ENCODE measurements at regions not wholly inside any gene's neighbourhood (a gene's known extent, or its start where the extent isn't known, plus 50 kb on each side); places are given as distances from the start of the nearest gene placed in this dataset.
"Not testable (repeated sequence)": the region's sequence is repeated elsewhere in the genome, so short reads cannot be mapped to it uniquely, and the experiment has no call there.

DNA sequence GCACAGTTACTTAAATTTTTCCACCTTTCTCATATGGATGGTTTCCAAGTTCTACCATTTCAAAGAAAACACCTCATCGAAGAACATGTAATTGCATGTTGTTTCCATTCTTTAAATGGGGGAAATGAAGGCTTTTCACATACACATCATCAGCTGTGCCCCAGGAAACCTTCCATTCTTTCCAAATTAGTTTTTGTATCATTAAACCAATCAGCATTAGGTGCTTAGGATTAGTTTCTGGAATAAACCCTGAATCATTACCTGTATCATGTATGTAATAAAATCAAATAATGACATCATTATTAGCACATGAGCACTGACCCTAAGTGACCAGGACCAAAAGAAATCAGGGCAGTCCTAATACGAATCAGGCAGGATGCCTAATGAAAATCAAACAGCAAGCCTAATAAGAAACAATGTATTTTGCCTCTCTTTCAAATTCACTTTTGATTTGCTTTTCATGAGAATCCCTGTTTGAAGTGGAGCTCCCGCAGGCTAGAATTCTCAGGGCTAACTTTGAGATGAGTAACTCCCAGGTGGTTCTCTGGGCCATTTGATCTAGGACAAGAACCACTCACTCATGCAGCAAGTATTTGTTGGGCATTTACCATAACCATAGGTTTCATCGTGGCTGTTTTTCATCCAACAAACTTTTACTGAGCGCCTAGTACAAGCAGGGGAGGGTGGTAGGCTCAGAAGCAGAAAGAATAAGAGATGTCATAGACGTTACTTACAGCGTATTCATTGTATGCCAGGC, 89.2 kb downstream of the MZT1 start:
- Histone ChIP-seq H3K36me3 (ENCODE audit: insufficient read depth, low read depth, low read length) (no peaks in the 10 kb centered on the region), H3K9me3 (ENCODE audit: insufficient read depth, low read depth, low read length) (no peaks in the 10 kb centered on the region), H3K4me1 (ENCODE audit: insufficient read depth, low read length) (peaks cover 21% of the 10 kb centered on the region), H3K9ac (ENCODE audit: low read depth, low read length) (no peak overlapping the region), H3K4me3 (ENCODE audit: low read length) (no peak overlapping the region), H3K27ac (ENCODE audit: low read length) (no peak overlapping the region), H3K27me3 (ENCODE audit: insufficient read depth, low read length) (no peaks in the 10 kb centered on the region)

DNA sequence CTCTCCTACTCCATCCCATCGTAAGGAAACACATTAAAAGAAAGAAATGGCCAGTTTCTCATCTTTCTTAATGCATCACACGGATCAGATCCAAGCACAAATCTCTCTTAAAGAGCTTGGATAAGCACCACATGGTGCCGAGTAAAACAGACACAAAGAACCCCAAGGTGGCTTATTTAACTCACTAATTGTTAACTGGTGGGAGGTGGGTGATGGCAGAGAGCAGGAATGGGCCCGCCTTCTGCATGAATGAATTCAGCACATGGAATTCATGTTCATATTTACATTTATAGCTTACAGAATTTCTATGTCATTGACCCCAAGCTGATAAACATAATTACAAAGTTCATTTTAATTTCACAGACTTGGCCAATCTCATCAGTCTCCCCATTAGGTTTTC, 89.9 kb downstream of the MZT1 start:
- Histone ChIP-seq H3K9me3 (ENCODE audit: insufficient read depth, low read depth, low read length) (no peaks in the 10 kb centered on the region), H3K9ac (ENCODE audit: low read depth, low read length) (no peak overlapping the region), H3K4me3 (ENCODE audit: low read length) (no peak overlapping the region), H3K27me3 (ENCODE audit: insufficient read depth, low read length) (no peaks in the 10 kb centered on the region), H3K36me3 (ENCODE audit: insufficient read depth, low read depth, low read length) (no peaks in the 10 kb centered on the region), H3K4me1 (ENCODE audit: insufficient read depth, low read length) (peaks cover 21% of the 10 kb centered on the region), H3K27ac (ENCODE audit: low read length) (no peak overlapping the region)

DNA sequence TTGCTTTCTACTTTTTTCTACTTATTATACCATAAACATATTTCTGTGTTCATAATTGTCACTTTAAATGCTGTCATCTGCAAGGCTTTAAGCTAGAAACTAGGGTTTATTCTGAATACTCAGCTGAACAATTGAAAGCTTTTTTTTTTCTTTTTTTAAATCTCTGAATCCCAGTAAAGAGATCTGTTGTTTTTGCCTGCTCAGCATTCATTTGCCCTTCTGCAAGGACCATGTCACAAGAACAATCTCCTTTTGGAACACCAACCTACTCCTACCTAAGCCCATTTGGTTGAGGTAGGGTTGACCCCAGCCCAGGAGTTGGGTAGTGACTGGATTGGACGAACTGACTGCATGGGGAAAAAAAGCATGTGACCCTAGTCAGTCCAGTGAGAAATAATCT, 92.6 kb downstream of the MZT1 start:
- Histone ChIP-seq H3K4me3 (ENCODE audit: low read length) (no peak overlapping the region), H3K27me3 (ENCODE audit: insufficient read depth, low read length) (no peaks in the 10 kb centered on the region), H3K36me3 (ENCODE audit: insufficient read depth, low read depth, low read length) (no peaks in the 10 kb centered on the region), H3K27ac (ENCODE audit: low read length) (no peak overlapping the region), H3K9ac (ENCODE audit: low read depth, low read length) (no peak overlapping the region), H3K9me3 (ENCODE audit: insufficient read depth, low read depth, low read length) (no peaks in the 10 kb centered on the region), H3K4me1 (ENCODE audit: insufficient read depth, low read length) (peaks cover 21% of the 10 kb centered on the region)

DNA sequence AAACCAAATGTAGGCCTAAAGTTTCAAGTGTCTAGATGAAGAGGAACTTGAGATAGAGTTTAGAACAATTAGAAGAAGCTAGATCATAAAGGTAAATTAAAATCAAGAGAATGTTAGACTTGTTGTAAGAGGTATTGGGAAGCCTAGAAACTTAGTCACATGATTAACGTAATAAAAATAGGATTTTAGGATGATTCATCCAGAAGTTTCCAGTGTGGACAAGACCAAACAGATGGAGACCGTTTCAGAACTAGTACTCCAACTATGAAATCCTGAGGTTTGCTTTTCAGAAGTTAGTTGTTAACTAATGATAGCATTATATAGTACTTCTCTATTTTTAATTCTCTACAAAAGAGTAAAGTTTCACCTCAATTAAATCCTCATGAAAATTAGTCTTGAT, 104.9 kb downstream of the MZT1 start:
- no peak overlapping the region for H3K27ac ChIP-seq (ENCODE audit: low read length)
- no peaks in the 10 kb centered on the region for H3K9me3 ChIP-seq (ENCODE audit: insufficient read depth, low read depth, low read length)
- H3K27me3 ChIP-seq (ENCODE audit: insufficient read depth, low read length), result no peaks in the 10 kb centered on the region
- no peak overlapping the region for H3K4me3 ChIP-seq (ENCODE audit: low read length)
- peaks cover 3% of the 10 kb centered on the region; the same call in 1 of the 2 replicates for H3K4me1 ChIP-seq (ENCODE audit: insufficient read depth, low read length)
- no peaks in the 10 kb centered on the region for H3K36me3 ChIP-seq (ENCODE audit: insufficient read depth, low read depth, low read length)
- no peak overlapping the region for H3K9ac ChIP-seq (ENCODE audit: low read depth, low read length)

DNA sequence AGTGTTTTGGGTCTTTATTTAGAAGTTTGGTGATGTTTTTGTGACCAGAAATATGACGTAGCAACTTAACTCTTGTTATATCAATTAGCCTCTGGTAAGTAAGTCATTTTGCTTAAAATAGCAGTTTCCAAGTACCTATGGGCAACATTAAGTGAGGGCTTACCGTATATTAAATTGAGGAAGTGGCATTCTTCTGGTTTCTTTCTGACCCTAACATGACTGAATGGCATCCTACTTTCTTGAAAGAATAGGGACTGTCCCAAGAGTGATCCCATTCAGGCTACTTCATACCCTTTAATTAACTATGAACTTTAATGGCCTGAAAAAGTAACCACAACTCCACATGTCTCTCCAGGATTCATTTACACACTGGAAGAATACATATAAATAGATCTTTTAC, 106.6 kb downstream of the MZT1 start:
- Histone ChIP-seq H3K36me3 (ENCODE audit: insufficient read depth, low read depth, low read length) (no peaks in the 10 kb centered on the region), H3K9me3 (ENCODE audit: insufficient read depth, low read depth, low read length) (no peaks in the 10 kb centered on the region), H3K27me3 (ENCODE audit: insufficient read depth, low read length) (no peaks in the 10 kb centered on the region), H3K4me3 (ENCODE audit: low read length) (no peak overlapping the region), H3K9ac (ENCODE audit: low read depth, low read length) (no peak overlapping the region), H3K4me1 (ENCODE audit: insufficient read depth, low read length) (no peaks in the 10 kb centered on the region), H3K27ac (ENCODE audit: low read length) (no peak overlapping the region)

DNA sequence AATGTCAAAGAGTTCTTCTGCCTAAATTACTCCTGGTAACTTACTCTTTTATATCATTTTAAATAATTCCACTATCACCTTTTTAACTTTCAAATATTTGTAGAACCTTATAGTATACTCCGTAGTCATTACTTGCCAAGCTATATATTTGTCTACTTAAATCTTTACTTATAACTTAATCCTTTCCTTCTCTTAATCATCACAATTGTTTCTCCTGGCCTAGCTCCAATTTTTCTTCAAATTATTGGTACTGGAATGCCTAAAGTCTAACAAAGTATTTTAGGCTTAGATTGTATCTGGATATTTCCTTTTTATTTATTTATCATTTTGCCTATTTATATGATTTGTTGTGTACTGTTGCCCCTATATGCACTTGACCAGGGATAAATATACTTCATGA, 109.5 kb downstream of the MZT1 start:
- H3K9ac ChIP-seq (ENCODE audit: low read depth, low read length), result no peak overlapping the region
- no peaks in the 10 kb centered on the region for H3K4me1 ChIP-seq (ENCODE audit: insufficient read depth, low read length)
- H3K36me3 ChIP-seq (ENCODE audit: insufficient read depth, low read depth, low read length), result no peaks in the 10 kb centered on the region
- no peaks in the 10 kb centered on the region for H3K27me3 ChIP-seq (ENCODE audit: insufficient read depth, low read length)
- no peak overlapping the region for H3K27ac ChIP-seq (ENCODE audit: low read length)
- H3K9me3 ChIP-seq (ENCODE audit: insufficient read depth, low read depth, low read length), result no peaks in the 10 kb centered on the region
- H3K4me3 ChIP-seq (ENCODE audit: low read length), result no peak overlapping the region

DNA sequence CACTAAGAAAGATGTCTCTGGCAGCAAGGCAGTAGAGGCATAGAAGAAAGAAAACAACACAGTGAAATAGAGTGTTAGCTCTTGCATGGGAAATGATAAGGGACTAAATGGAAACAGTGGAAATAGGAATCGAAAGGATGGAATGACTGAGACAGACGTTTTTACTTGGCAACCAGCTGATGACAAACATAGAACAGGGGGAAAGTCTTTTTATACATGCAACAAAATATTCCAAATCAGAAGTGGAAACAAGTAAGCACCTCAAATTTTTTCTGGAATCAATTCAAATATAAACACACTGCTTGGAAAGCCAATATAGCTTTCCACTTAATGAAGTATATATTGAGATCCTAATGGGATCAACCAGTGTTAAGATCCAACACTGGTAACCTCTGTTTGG, 110.2 kb downstream of the MZT1 start:
- Histone ChIP-seq H3K36me3 (ENCODE audit: insufficient read depth, low read depth, low read length) (no peaks in the 10 kb centered on the region), H3K9ac (ENCODE audit: low read depth, low read length) (no peak overlapping the region), H3K4me3 (ENCODE audit: low read length) (no peak overlapping the region), H3K9me3 (ENCODE audit: insufficient read depth, low read depth, low read length) (no peaks in the 10 kb centered on the region), H3K4me1 (ENCODE audit: insufficient read depth, low read length) (no peaks in the 10 kb centered on the region), H3K27ac (ENCODE audit: low read length) (no peak overlapping the region), H3K27me3 (ENCODE audit: insufficient read depth, low read length) (no peaks in the 10 kb centered on the region)

DNA sequence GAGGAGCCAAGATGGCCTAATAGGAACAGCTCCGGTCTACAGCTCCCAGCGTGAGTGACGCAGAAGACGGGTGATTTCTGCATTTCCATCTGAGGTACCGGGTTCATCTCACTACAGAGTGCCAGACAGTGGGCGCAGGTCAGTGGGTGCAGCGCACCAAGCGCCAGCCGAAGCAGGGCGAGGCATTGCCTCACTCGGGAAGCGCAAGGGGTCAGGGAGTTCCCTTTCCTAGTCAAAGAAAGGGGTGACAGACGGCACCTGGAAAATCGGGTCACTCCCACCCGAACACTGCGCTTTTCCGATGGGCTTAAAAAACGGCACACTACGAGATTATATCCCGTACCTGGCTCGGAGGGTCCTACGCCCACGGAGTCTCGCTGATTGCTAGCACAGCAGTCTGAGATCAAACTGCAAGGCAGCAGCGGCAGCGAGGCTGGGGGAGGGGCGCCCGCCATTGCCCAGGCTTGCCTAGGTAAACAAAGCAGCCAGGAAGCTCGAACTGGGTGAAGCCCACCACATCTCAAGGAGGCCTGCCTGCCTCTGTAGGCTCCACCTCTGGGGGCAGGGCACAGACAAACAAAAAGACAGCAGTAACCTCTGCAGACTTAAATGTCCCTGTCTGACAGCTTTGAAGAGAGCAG, 117.1 kb downstream of the MZT1 start:
- not testable (repeated sequence) for H3K27ac ChIP-seq (ENCODE audit: low read length); H3K36me3 ChIP-seq (ENCODE audit: insufficient read depth, low read depth, low read length); H3K9ac ChIP-seq (ENCODE audit: low read depth, low read length); H3K4me1 ChIP-seq (ENCODE audit: insufficient read depth, low read length); H3K27me3 ChIP-seq (ENCODE audit: insufficient read depth, low read length); H3K4me3 ChIP-seq (ENCODE audit: low read length); H3K9me3 ChIP-seq (ENCODE audit: insufficient read depth, low read depth, low read length)

DNA sequence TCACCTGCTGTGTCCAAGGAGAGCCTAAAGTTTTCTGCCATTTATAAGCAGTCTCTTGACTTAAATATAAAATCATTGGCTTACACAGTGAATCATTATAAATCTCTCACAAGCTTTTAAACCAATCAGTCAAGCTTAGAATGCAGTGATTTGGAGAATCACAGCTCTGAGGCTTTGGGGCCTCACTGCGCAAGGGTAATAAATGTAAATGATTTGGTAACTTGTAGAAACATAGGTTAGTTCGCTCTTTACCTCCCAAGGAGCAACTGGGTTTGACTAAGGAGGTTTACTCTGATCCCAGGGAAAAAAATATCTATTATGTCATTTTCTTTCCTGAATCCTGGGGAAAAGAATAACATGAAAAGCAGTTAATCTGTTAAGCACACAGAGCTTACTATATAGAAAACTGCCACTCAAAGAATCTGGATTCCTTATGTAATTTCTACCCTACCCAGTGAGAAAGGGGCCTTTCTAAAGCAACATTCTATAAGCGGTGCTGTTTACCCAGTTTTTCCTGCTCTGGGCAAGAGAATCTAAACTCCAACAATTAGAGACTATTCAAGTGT, 128.2 kb downstream of the MZT1 start:
- H3K27ac ChIP-seq (ENCODE audit: low read length), result no peak overlapping the region
- no peak overlapping the region for H3K9ac ChIP-seq (ENCODE audit: low read depth, low read length)
- H3K4me3 ChIP-seq (ENCODE audit: low read length), result no peak overlapping the region
- no peaks in the 10 kb centered on the region for H3K36me3 ChIP-seq (ENCODE audit: insufficient read depth, low read depth, low read length)
- H3K27me3 ChIP-seq (ENCODE audit: insufficient read depth, low read length), result no peaks in the 10 kb centered on the region
- H3K4me1 ChIP-seq (ENCODE audit: insufficient read depth, low read length), result peaks cover 4% of the 10 kb centered on the region
- no peaks in the 10 kb centered on the region for H3K9me3 ChIP-seq (ENCODE audit: insufficient read depth, low read depth, low read length)

DNA sequence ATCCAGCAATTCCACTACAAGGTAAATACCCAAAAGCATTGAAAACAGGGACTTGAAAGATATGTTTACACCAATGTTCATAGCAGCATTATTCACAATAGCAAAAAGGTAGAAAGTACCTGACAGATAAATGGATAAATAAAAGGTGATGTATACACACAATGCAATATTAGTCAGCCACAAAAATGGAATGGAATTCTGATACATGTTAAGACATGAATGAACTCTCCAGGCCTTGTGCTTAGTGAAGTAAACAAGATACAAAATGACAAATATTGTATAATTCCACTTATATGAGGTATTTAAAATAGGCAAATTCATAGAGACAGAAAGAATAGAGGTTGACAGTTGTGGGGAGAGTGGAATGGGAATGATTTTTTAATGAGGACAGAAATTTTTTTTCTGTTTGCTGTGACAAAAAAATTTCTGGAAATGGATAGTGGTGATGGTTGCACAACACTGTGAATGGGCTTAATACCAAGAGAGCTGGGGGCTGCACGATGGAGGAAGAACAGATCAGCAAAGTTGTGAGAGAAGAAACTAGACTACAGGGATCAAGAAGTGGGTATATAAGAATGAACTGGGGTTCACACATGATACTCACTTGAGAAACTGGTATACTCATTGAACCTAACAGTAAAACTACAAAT, 137.2 kb downstream of the MZT1 start:
- Histone ChIP-seq H3K9ac (ENCODE audit: low read depth, low read length) (no peak overlapping the region), H3K36me3 (ENCODE audit: insufficient read depth, low read depth, low read length) (no peaks in the 10 kb centered on the region), H3K27me3 (ENCODE audit: insufficient read depth, low read length) (no peaks in the 10 kb centered on the region), H3K27ac (ENCODE audit: low read length) (no peak overlapping the region), H3K4me1 (ENCODE audit: insufficient read depth, low read length) (no peaks in the 10 kb centered on the region), H3K4me3 (ENCODE audit: low read length) (no peak overlapping the region), H3K9me3 (ENCODE audit: insufficient read depth, low read depth, low read length) (no peaks in the 10 kb centered on the region)

DNA sequence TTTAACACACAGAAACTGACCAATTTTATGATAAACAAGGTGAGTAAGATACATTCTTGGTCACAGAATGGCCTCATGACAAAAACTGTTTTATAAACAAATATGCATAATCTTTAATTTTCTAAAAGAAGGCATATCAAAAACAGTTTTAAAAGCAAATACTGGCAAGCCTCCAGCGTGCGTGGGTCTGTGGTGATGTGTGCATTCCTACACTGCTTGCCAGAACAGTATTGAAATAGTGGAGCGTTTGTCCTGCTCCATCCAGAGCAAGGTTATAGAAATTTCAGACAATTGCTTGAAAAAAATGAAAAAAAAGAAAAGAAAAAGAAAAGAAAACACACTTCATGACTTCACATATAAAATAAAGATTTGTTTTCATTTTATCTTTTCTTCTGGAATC, 140.9 kb downstream of the MZT1 start:
- Histone ChIP-seq H3K4me3 (ENCODE audit: low read length) (no peak overlapping the region), H3K27me3 (ENCODE audit: insufficient read depth, low read length) (no peaks in the 10 kb centered on the region), H3K36me3 (ENCODE audit: insufficient read depth, low read depth, low read length) (no peaks in the 10 kb centered on the region), H3K9me3 (ENCODE audit: insufficient read depth, low read depth, low read length) (no peaks in the 10 kb centered on the region), H3K9ac (ENCODE audit: low read depth, low read length) (no peak overlapping the region), H3K4me1 (ENCODE audit: insufficient read depth, low read length) (no peaks in the 10 kb centered on the region), H3K27ac (ENCODE audit: low read length) (no peak overlapping the region)

DNA sequence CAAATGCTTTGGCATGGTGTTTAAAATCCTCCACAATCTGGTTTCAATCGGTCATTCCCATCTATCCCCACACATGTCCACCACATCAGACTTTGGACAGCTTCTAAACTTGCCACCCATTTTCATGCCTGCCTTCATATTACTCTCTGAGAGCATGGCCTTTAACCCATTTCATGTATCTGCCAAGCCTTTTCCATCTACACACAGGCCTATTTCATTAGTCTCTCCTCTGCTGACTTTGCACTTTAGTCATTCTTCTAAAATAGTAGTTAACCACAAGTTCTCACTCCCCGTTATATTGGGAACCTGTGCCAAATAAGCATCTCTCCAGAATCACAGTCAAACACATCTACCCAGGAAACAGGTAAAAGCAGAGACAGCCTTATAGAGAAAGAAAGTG, 142.2 kb downstream of the MZT1 start:
- Histone ChIP-seq H3K9ac (ENCODE audit: low read depth, low read length) (no peak overlapping the region), H3K4me3 (ENCODE audit: low read length) (no peak overlapping the region), H3K27me3 (ENCODE audit: insufficient read depth, low read length) (no peaks in the 10 kb centered on the region), H3K9me3 (ENCODE audit: insufficient read depth, low read depth, low read length) (no peaks in the 10 kb centered on the region), H3K4me1 (ENCODE audit: insufficient read depth, low read length) (no peaks in the 10 kb centered on the region), H3K36me3 (ENCODE audit: insufficient read depth, low read depth, low read length) (no peaks in the 10 kb centered on the region), H3K27ac (ENCODE audit: low read length) (no peak overlapping the region)
